Neural cell (in vitro differentiated cells): ENCODE measurements at regions not wholly inside any gene's neighbourhood (a gene's known extent, or its start where the extent isn't known, plus 50 kb on each side); places are given as distances from the start of the nearest gene placed in this dataset.

Experiments used
- H2AFZ ChIP-seq: fragments of 200-600, 300-800 bp; sonication (generic), shearing (Covaris generic); 2 replicates; pipeline ENCODE4 v1.6.0; 2014; ENCODE audit warnings: low read depth, mild to moderate bottlenecking, antibody characterized with exemption, low read length, moderate library complexity
- H3F3A ChIP-seq: fragments of 200-600 bp; shearing (Covaris generic); 2 replicates; pipeline ENCODE4 v1.6.1; 2016; ENCODE audit warnings: mild to moderate bottlenecking, moderate library complexity, mixed read lengths, antibody characterized with exemption, low read length; ENCODE audit not compliant: insufficient read depth, poor library complexity, severe bottlenecking
- H3K27ac ChIP-seq: fragments of 200-600, 300-800 bp; sonication (generic), shearing (Covaris generic); 2 replicates; pipeline ENCODE4 v1.5.1; 2014; ENCODE audit warnings: mild to moderate bottlenecking, low read length, moderate library complexity
- H3K27me3 ChIP-seq: fragments of 300-800, 200-600 bp; sonication (generic), shearing (Covaris generic); 2 replicates; pipeline ENCODE4 v1.6.0; 2014; ENCODE audit warnings: mild to moderate bottlenecking, low read depth, low read length, moderate library complexity; ENCODE audit not compliant: insufficient read depth
- H3K36me3 ChIP-seq: fragments of 300-800, 200-600 bp; sonication (generic), shearing (Covaris generic); 2 replicates; pipeline ENCODE4 v1.5.1; 2014; ENCODE audit warnings: mild to moderate bottlenecking, antibody characterized with exemption, low read length, moderate library complexity; ENCODE audit not compliant: insufficient read depth
- H3K4me2 ChIP-seq: fragments of 300-800, 200-600 bp; sonication (generic), shearing (Covaris generic); 2 replicates; pipeline ENCODE4 v1.6.0; 2014; ENCODE audit warnings: mild to moderate bottlenecking, low read length
- H3K4me3 ChIP-seq: fragments of 300-800, 200-600 bp; sonication (generic), shearing (Covaris generic); 2 replicates; pipeline ENCODE4 v1.5.1; 2014; ENCODE audit warnings: mild to moderate bottlenecking, low read length, moderate library complexity
- H3K79me2 ChIP-seq: fragments of 200-600 bp; shearing (Covaris generic); replicated peaks from 2 replicates; pipeline ENCODE4 v1.6.0; 2014; ENCODE audit warnings: mild to moderate bottlenecking, low read length, moderate library complexity; ENCODE audit not compliant: insufficient read depth
- H3K9ac ChIP-seq: fragments of 300-800, 200-600 bp; sonication (generic), shearing (Covaris generic); 2 replicates; pipeline ENCODE4 v1.6.1; 2016; ENCODE audit warnings: mild to moderate bottlenecking, low read length, mixed read lengths
- H3K9me2 ChIP-seq: fragments of 200-600 bp; shearing (Covaris generic); 2 replicates; pipeline ENCODE4 v1.6.1; 2016; ENCODE audit warnings: mild to moderate bottlenecking, low read length, mixed read lengths; ENCODE audit not compliant: insufficient read depth
- H3K9me3 ChIP-seq: fragments of 200-600, 300-800 bp; sonication (generic), shearing (Covaris generic); 2 replicates; pipeline ENCODE4 v1.6.1; 2016; ENCODE audit warnings: mild to moderate bottlenecking, mixed run types, low read length, moderate library complexity, mixed read lengths
- H4K20me1 ChIP-seq: fragments of 200-600 bp; shearing (Covaris generic); 2 replicates; pipeline ENCODE4 v1.6.1; 2016; ENCODE audit warnings: mild to moderate bottlenecking, mixed run types; ENCODE audit not compliant: insufficient read depth
- EP300 ChIP-seq: fragments of 450-650 bp; conservative IDR thresholded peaks from 2 replicates; pipeline ENCODE4 v1.6.1; 2014; ENCODE audit warnings: antibody characterized with exemption, mild to moderate bottlenecking, moderate library complexity; ENCODE audit not compliant: poor library complexity, severe bottlenecking
- EZH2 ChIP-seq: fragments of 200-600, 300-800 bp; shearing (Covaris generic), sonication (generic); IDR thresholded peaks from 2 replicates; pipeline ENCODE4 v1.6.1; 2014; ENCODE audit warnings: antibody characterized with exemption, low read length, borderline replicate concordance, mild to moderate bottlenecking; ENCODE audit not compliant: insufficient read depth, poor library complexity, severe bottlenecking
- MXI1 ChIP-seq: fragments of 450-650 bp; conservative IDR thresholded peaks from 2 replicates; pipeline ENCODE4 v1.6.1; 2014; ENCODE audit warnings: antibody characterized with exemption, mild to moderate bottlenecking; ENCODE audit not compliant: poor library complexity, severe bottlenecking
- POLR2AphosphoS5 ChIP-seq: IDR thresholded peaks from 2 replicates; pipeline ENCODE4 v1.6.1; 2012
- RAD21 ChIP-seq: fragments of 450-650 bp; conservative IDR thresholded peaks from 2 replicates; pipeline ENCODE4 v1.6.1; 2014; ENCODE audit warnings: antibody characterized with exemption, mild to moderate bottlenecking, moderate library complexity
- SMC3 ChIP-seq: fragments of 450-650 bp; conservative IDR thresholded peaks from 2 replicates; pipeline ENCODE4 v1.6.1; 2014; ENCODE audit warnings: antibody characterized with exemption, mild to moderate bottlenecking, moderate library complexity; ENCODE audit not compliant: poor library complexity
- TAF1 ChIP-seq: IDR thresholded peaks from 2 replicates; pipeline ENCODE4 v1.6.1; 2012; ENCODE audit warnings: low read depth
- TF ChIP-seq, protein P1 (sequence below): IDR thresholded peaks from 2 replicates; pipeline ENCODE4 v1.6.1; 2012; ENCODE audit warnings: borderline replicate concordance
- TF ChIP-seq, protein P2 (sequence below): fragments of 450-650 bp; IDR thresholded peaks from 2 replicates; pipeline ENCODE4 v1.5.1; 2014; ENCODE audit warnings: antibody characterized with exemption, mild to moderate bottlenecking, moderate library complexity; ENCODE audit not compliant: poor library complexity, severe bottlenecking

GRCh38 chr10:62959553-62959952 is 143.4 kb upstream of the EGR2 start:
- Histone ChIP-seq H3K4me2 (no peak overlapping the region), H3K79me2 (no peaks in the 10 kb centered on the region)

GRCh38 chr10:62958980-62959379 is 142.8 kb upstream of the EGR2 start:
- Histone ChIP-seq H2AFZ (no peak overlapping the region), H3K4me3 (no peak overlapping the region), H3K27ac (no peak overlapping the region), H3K4me2 (no peak overlapping the region), H3K27me3 (no peaks in the 10 kb centered on the region), H3K9me2 (no peaks in the 10 kb centered on the region), H4K20me1 (no peaks in the 10 kb centered on the region), H3K79me2 (no peaks in the 10 kb centered on the region), H3K36me3 (no peaks in the 10 kb centered on the region), H3F3A (no peaks in the 10 kb centered on the region), H3K9me3 (no peaks in the 10 kb centered on the region), H3K9ac (no peak overlapping the region)
- no peak for TF ChIP-seq SMC3
- TF ChIP-seq EZH2, result no peak
- TF ChIP-seq POLR2AphosphoS5, result no peak
- TF ChIP-seq RAD21, result no peak
- TF ChIP-seq MXI1, result no peak
- TF ChIP-seq, protein P1, sequence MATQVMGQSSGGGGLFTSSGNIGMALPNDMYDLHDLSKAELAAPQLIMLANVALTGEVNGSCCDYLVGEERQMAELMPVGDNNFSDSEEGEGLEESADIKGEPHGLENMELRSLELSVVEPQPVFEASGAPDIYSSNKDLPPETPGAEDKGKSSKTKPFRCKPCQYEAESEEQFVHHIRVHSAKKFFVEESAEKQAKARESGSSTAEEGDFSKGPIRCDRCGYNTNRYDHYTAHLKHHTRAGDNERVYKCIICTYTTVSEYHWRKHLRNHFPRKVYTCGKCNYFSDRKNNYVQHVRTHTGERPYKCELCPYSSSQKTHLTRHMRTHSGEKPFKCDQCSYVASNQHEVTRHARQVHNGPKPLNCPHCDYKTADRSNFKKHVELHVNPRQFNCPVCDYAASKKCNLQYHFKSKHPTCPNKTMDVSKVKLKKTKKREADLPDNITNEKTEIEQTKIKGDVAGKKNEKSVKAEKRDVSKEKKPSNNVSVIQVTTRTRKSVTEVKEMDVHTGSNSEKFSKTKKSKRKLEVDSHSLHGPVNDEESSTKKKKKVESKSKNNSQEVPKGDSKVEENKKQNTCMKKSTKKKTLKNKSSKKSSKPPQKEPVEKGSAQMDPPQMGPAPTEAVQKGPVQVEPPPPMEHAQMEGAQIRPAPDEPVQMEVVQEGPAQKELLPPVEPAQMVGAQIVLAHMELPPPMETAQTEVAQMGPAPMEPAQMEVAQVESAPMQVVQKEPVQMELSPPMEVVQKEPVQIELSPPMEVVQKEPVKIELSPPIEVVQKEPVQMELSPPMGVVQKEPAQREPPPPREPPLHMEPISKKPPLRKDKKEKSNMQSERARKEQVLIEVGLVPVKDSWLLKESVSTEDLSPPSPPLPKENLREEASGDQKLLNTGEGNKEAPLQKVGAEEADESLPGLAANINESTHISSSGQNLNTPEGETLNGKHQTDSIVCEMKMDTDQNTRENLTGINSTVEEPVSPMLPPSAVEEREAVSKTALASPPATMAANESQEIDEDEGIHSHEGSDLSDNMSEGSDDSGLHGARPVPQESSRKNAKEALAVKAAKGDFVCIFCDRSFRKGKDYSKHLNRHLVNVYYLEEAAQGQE, result no peak
- TF ChIP-seq, protein P2, sequence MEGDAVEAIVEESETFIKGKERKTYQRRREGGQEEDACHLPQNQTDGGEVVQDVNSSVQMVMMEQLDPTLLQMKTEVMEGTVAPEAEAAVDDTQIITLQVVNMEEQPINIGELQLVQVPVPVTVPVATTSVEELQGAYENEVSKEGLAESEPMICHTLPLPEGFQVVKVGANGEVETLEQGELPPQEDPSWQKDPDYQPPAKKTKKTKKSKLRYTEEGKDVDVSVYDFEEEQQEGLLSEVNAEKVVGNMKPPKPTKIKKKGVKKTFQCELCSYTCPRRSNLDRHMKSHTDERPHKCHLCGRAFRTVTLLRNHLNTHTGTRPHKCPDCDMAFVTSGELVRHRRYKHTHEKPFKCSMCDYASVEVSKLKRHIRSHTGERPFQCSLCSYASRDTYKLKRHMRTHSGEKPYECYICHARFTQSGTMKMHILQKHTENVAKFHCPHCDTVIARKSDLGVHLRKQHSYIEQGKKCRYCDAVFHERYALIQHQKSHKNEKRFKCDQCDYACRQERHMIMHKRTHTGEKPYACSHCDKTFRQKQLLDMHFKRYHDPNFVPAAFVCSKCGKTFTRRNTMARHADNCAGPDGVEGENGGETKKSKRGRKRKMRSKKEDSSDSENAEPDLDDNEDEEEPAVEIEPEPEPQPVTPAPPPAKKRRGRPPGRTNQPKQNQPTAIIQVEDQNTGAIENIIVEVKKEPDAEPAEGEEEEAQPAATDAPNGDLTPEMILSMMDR, result no peak
- no peak for TF ChIP-seq TAF1
- TF ChIP-seq EP300, result no peak

More at GRCh38 chr10:62959553-62959952, 143.4 kb upstream of the EGR2 start:
- H3K4me3 ChIP-seq, result no peak overlapping the region
- no peak overlapping the region for H3K9ac ChIP-seq
- no peaks in the 10 kb centered on the region for H3K9me2 ChIP-seq
- no peak overlapping the region for H2AFZ ChIP-seq
- no peaks in the 10 kb centered on the region for H3F3A ChIP-seq
- H3K27me3 ChIP-seq, result no peaks in the 10 kb centered on the region
- no peaks in the 10 kb centered on the region for H4K20me1 ChIP-seq
- no peaks in the 10 kb centered on the region for H3K9me3 ChIP-seq
- H3K27ac ChIP-seq, result no peak overlapping the region
- H3K36me3 ChIP-seq, result no peaks in the 10 kb centered on the region
- TF ChIP-seq SMC3, result no peak
- TF ChIP-seq EZH2, result no peak
- TF ChIP-seq TAF1, result no peak
- TF ChIP-seq EP300, result no peak
- TF ChIP-seq, protein P2, result no peak
- TF ChIP-seq RAD21, result no peak
